Kidney (tissue), 13 donors: ENCODE measurements at regions not wholly inside any gene's neighbourhood (a gene's known extent, or its start where the extent isn't known, plus 50 kb on each side); places are given as distances from the start of the nearest gene placed in this dataset.

Experiments
- DNase-seq, 5 donors: peaks; one replicate each; pipeline ENCODE4 v3.0.0-alpha.2; 2013 to 2020
- FAIRE-seq: peaks from 2 replicates; lab custom pipeline; 2012; peaks lifted over from hg19 to GRCh38; lab: Jason Lieb, UNC
- H3K27ac ChIP-seq, 2 donors: one replicate each; pipeline ENCODE4 v1.7.0; 2013; ENCODE audit warnings: low read depth in 2 of 2, low read length in 2 of 2, inconsistent platforms in 1 of 2
- H3K27me3 ChIP-seq: one replicate; pipeline ENCODE4 v1.7.1; 2013; ENCODE audit warnings: low read length, inconsistent platforms; ENCODE audit not compliant: control insufficient read depth, insufficient read depth
- H3K36me3 ChIP-seq, 3 donors: one replicate each; pipeline versions ENCODE4 v1.7.0 to v1.7.1; 2013; ENCODE audit warnings: low read length in 3 of 3, control low read depth in 1 of 3, inconsistent platforms in 1 of 3; ENCODE audit not compliant: insufficient read depth in 3 of 3, control insufficient read depth in 2 of 3
- H3K4me1 ChIP-seq, 3 donors: one replicate each; pipeline versions ENCODE4 v1.7.0 to v1.7.1; 2013; ENCODE audit warnings: low read length in 3 of 3, inconsistent platforms in 1 of 3, low read depth in 1 of 3; ENCODE audit not compliant: control insufficient read depth in 2 of 3, insufficient read depth in 2 of 3
- H3K4me3 ChIP-seq, 3 donors: one replicate each; pipeline versions ENCODE4 v1.7.0 to v1.8.1; 2013; ENCODE audit warnings: low read length in 3 of 3, control low read depth in 1 of 3, inconsistent platforms in 1 of 3
- H3K9ac ChIP-seq, 3 donors: one replicate each; pipeline versions ENCODE4 v1.7.0 to v1.7.1; 2013; ENCODE audit warnings: low read length in 3 of 3, control low read depth in 1 of 3, inconsistent platforms in 1 of 3
- H3K9me3 ChIP-seq, 3 donors: one replicate each; pipeline versions ENCODE4 v1.7.0 to v1.7.1; 2013; ENCODE audit warnings: low read length in 3 of 3, control low read depth in 1 of 3, inconsistent platforms in 1 of 3; ENCODE audit not compliant: control insufficient read depth in 2 of 3, insufficient read depth in 1 of 3
- CTCF ChIP-seq: IDR thresholded peaks from 3 replicates; pipeline ENCODE4 v1.5.1; 2012; ENCODE audit warnings: mild to moderate bottlenecking, moderate library complexity, borderline replicate concordance; ENCODE audit not compliant: insufficient read depth; ENCODE audit errors: extremely low read depth
- intact Hi-C: fragments of 100-400 bp; cut with DNase I; formaldehyde crosslinking; loops from one replicate; pipeline ENCODE4 v1.11.1; 2022
- donor health status: control.
- donor health status: control.
- donor health status: control.
- donor health status: control.
- donor health status: control.
- donor health status: DM: yes; HTN: yes; CAD: no.
- donor health status: Normal renal cell carcinoma (clear cell type).

DNA sequence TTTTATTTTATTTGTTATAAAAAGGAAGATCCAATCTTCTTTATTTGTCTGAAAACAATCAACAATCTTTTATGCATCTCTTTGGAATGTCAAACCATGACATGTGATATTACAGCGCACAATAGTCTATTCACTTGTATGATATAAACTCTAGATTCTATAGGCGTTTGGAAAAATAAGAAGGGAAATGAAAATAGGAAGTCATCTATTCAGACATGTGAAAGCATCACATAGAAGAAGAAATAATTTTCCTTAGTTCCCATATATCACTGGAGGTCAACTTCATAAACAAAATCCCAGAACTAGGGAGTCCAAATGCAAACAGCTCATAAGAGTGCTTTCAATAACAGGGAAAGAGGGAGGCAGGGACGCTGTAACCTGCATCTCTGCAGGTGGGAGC, 139.5 kb upstream of the RASGEF1B start:
- FAIRE-seq (no peak), DNase-seq (no peak)
- TF ChIP-seq CTCF, result no peak
- Histone ChIP-seq H3K9me3 (no peaks in the 10 kb centered on the region), H3K27ac (no peak overlapping the region), H3K9ac (no peak overlapping the region), H3K4me1 (peaks cover 0 to 10% (median 5%) of the 10 kb centered on the region in 3 donors), H3K4me3 (no peak overlapping the region), H3K27me3 (no peaks in the 10 kb centered on the region), H3K36me3 (no peaks in the 10 kb centered on the region)
- intact Hi-C loops, result no loop called here

- H3K9ac ChIP-seq, result no peak overlapping the region
Observed at GRCh38 chr4:81609844-81610243, 138.1 kb upstream of the RASGEF1B start.

DNA sequence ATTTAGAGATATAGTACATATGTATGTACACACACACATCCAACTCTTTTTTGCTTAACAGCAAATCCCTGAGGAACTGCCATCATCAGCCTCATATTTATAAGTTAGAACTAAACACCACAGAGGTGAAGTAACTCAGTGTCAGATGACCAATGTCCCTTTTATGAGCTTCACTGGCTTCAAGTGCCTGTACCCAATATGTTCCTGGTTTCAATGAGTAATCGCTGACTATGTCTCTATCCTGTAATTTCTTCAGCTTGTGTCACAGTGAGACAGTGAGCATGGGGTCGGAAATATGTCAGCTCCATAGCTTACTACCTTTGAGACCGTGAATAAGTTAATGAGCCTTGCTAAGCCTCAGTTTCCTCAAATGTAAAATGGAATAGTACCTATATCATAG, 136.2 kb upstream of the RASGEF1B start:
- intact Hi-C loops, result no loop called here
- Histone ChIP-seq H3K4me1 (peaks cover 5 to 14% (median 10%) of the 10 kb centered on the region in 3 donors), H3K27ac (no peak overlapping the region), H3K36me3 (no peaks in the 10 kb centered on the region), H3K9me3 (no peaks in the 10 kb centered on the region), H3K9ac (no peak overlapping the region), H3K27me3 (no peaks in the 10 kb centered on the region), H3K4me3 (no peak overlapping the region)
- TF ChIP-seq CTCF, result no peak
- DNase-seq (no peak), FAIRE-seq (no peak)

More at GRCh38 chr4:81609844-81610243, 138.1 kb upstream of the RASGEF1B start:
- TF ChIP-seq CTCF, result no peak
- no peaks in the 10 kb centered on the region for H3K9me3 ChIP-seq
- FAIRE-seq (no peak), DNase-seq (no peak)
- H3K4me1 ChIP-seq, result peaks cover 4 to 12% (median 9%) of the 10 kb centered on the region in 3 donors
- H3K27me3 ChIP-seq, result no peaks in the 10 kb centered on the region
- intact Hi-C loops, result no loop called here
- no peak overlapping the region for H3K4me3 ChIP-seq
- no peak overlapping the region for H3K27ac ChIP-seq
- no peaks in the 10 kb centered on the region for H3K36me3 ChIP-seq
